ENCODE measurements at regions not wholly inside any gene's neighbourhood (a gene's known extent, or its start where the extent isn't known, plus 50 kb on each side); places are given as distances from the start of the nearest gene placed in this dataset.
"Not testable (repeated sequence)": the region's sequence is repeated elsewhere in the genome, so short reads cannot be mapped to it uniquely, and the experiment has no call there.

DNA sequence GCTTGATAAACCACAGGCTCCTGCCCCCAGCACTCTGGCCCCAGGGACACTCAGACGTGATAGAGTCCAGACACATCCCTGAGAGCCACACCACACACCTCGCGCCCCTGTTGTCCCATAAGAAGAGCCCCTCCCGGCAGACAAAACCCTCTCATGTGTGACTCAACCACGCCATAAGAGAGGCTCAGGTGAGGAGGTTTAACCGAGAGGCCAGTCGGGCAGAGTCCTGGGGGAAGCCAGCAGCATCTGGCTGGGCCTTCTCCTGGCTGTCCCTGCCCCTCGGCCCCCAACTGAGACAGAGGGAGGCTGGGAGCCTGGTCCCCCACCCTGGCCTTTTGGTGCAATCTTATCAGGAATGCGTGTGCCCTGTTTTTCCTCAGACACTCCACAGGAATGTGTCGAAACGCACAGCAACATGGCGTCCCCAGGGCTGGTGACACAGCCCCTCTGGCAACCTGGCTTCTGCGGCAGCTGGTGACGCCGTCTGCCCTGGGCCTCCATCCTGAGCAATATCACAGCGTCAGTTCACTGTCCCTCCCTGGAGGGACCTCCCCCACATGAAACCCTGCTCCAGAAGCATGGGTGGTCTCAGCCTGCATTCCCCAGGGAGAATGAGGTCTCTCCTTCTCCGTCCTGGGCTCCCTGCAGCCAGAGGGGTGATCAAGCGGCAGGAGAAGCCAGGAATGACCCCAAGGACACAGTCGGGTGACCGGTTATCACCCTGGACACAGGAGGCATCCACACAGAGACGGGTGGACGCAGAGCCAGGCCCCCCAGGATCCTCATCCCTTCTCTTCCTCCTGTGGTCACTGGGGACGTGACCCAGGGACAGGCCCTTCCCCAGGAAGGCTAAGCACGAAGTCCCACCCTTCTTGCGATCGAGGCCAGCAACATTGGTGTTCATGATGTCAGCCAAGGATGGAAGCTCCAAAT lies 156.6 kb upstream of the AFDN start:
- DNase-seq (peak; percentile 30 to 41), ATAC-seq (peak in 6 of 8 donors; percentile 32 to 72 (median 46))
- no peaks in the 10 kb centered on the region for H3K36me3 ChIP-seq
- no peaks in the 10 kb centered on the region for H3K9me3 ChIP-seq
- peaks cover 0 to 27% (median 5%) of the 10 kb centered on the region in 9 donors for H3K4me1 ChIP-seq
- no peak overlapping the region for H3K4me3 ChIP-seq
- intact Hi-C loops (cut with DNase I): no loop called here
- H3K27ac ChIP-seq: no peak overlapping the region
- no peaks in the 10 kb centered on the region for H3K27me3 ChIP-seq
- WGBS, 2 donors: 72 to 73% methylated on average over 26 of the region's 26 CpGs
- TF ChIP-seq CTCF (IDR thresholded peaks at IDR 0.05): no peak

DNA sequence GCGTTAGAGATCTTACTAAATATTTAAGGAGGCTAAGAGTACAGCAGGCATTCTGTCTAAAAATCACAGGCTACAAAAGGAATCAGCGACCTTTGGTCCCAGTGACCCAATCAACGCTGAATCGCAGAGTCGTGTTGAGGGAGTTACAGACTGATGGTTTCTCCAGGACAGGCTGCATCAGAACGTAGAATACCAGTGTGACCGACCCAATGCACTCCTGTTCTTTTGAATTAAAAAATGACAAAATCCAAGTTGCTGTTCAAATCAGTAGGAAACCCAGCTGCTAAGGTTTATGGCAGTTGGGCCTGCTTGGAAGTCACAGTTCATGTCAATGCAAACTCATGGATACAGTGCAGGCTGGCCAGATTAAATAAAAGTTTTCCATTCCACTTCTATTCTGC lies 155.8 kb upstream of the AFDN start:
- H3K4me1 ChIP-seq: peaks cover 4 to 33% (median 11%) of the 10 kb centered on the region in 9 donors
- ATAC-seq (no peak), DNase-seq (no peak)
- no peaks in the 10 kb centered on the region for H3K9me3 ChIP-seq
- H3K27me3 ChIP-seq: peaks cover 0 to 2% (median 0%) of the 10 kb centered on the region in 7 donors
- no peaks in the 10 kb centered on the region for H3K36me3 ChIP-seq
- no peak overlapping the region for H3K4me3 ChIP-seq
- intact Hi-C loops (cut with DNase I): no loop called here
- 94 to 95% methylated on average over 7 of the region's 7 CpGs for WGBS, 2 donors
- no peak for TF ChIP-seq CTCF (IDR thresholded peaks at IDR 0.05)
- no peak overlapping the region for H3K27ac ChIP-seq

GRCh38 chr6:167671379-167671976 lies 155.2 kb upstream of the AFDN start:
- H3K9me3 ChIP-seq; H3K36me3 ChIP-seq; DNase-seq; H3K4me3 ChIP-seq; H3K27me3 ChIP-seq; ATAC-seq; intact Hi-C loops (cut with DNase I); H3K27ac ChIP-seq: not testable (repeated sequence)
- peaks cover 10 to 39% (median 16%) of the 10 kb centered on the region in 9 donors for H3K4me1 ChIP-seq
- WGBS, 2 donors: 95 to 98% methylated on average over 3 of the region's 3 CpGs

GRCh38 chr6:167671977-167672687 lies 154.6 kb upstream of the AFDN start:
- no peaks in the 10 kb centered on the region for H3K36me3 ChIP-seq
- no peak for TF ChIP-seq CTCF (IDR thresholded peaks at IDR 0.05)
- H3K27me3 ChIP-seq: peaks cover 0 to 9% (median 0%) of the 10 kb centered on the region in 7 donors
- 93% methylated on average over 33 of the region's 33 CpGs for WGBS, 2 donors
- no peak overlapping the region for H3K4me3 ChIP-seq
- no peaks in the 10 kb centered on the region for H3K9me3 ChIP-seq
- no peak for ATAC-seq
- DNase-seq: no peak
- peaks cover 14 to 45% (median 23%) of the 10 kb centered on the region in 9 donors for H3K4me1 ChIP-seq
- intact Hi-C loops (cut with DNase I): no loop called here
- no peak overlapping the region for H3K27ac ChIP-seq
